HG03108 (cell line): ENCODE measurements at regions not wholly inside any gene's neighbourhood (a gene's known extent, or its start where the extent isn't known, plus 50 kb on each side); places are given as distances from the start of the nearest gene placed in this dataset.
"Not testable (repeated sequence)": the region's sequence is repeated elsewhere in the genome, so short reads cannot be mapped to it uniquely, and the experiment has no call there.

Source experiments
- ATAC-seq: cut with Tn5 transposase; IDR thresholded peaks from one replicate; pipeline ENCODE4 v1.9.1; 2021; ENCODE audit warnings: moderate library complexity; ENCODE audit not compliant: unreplicated experiment

DNA sequence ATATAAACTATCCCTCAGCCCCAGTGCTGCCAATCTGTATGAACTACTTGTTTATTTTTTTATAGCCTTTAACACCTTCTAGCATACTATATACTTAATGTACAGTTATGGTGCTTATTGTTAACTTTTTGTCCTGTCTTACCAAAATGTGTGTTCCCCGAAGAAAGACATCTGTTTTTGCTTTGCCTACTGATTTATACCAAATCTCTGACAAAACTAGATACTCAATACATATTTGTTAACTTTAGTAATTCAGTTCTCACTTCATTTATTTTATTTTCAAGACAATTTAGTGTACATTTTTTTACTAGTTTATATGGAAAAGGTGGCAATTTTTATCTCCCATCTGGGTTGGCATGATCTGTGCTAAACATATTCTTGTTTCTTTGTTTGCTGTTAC, 824.3 kb upstream of the ATXN8OS start:
- ATAC-seq: no peak

DNA sequence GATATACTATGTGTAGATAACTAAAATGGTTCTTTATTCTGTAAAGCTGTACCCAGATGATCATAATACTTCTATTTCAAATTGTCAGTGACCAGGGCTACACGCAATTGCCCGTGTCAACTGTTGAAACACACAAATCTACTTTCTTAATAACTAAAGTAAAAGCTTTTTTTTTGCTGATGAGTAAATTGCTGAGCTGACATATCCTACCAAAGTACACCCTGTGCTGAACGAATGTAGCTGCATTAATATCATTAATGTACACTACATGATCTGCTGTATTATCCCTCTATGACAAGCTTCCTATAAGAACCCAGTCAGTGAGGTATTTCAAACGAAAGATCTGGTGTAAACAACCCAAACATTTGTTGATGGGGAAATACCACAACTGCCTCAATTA, 827.2 kb upstream of the ATXN8OS start:
- ATAC-seq: no peak

DNA sequence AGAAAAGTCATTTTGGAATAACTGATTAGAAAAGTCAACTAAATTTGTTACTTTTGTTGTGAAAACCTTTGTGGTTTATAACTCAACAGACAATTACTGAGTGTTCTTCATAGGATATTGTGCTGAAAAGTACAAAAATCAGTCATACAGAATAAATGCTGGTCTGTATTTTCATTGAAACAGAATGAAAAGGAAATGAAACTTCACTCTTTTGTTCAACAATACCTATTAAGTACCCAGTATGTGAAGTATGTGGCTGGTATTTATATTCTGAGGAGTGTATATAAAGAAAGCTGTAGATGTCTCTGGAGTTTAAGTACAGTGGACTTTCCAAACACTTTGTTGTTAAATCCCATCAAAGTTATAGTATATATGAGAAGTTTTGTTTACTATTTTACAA, 828.4 kb upstream of the ATXN8OS start:
- ATAC-seq: no peak

DNA sequence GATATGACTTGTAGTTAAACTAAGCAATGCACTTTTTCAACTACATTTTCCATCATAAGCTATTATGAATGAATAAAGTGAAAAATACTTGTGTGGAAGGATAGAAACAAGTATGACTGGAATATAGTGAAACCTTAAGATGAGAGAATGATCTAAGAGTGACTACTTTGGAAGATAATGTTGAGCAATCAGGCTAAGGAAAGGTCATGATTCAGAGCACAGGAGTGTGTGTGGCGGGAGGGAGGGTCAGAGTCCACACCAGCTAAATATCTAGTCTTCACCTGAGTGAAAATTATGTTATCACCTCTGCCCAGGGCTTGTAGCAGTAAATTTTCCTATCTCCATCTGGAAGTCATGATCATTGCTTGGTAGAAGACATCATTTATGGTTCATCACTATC, 833.4 kb upstream of the ATXN8OS start:
- no peak for ATAC-seq

DNA sequence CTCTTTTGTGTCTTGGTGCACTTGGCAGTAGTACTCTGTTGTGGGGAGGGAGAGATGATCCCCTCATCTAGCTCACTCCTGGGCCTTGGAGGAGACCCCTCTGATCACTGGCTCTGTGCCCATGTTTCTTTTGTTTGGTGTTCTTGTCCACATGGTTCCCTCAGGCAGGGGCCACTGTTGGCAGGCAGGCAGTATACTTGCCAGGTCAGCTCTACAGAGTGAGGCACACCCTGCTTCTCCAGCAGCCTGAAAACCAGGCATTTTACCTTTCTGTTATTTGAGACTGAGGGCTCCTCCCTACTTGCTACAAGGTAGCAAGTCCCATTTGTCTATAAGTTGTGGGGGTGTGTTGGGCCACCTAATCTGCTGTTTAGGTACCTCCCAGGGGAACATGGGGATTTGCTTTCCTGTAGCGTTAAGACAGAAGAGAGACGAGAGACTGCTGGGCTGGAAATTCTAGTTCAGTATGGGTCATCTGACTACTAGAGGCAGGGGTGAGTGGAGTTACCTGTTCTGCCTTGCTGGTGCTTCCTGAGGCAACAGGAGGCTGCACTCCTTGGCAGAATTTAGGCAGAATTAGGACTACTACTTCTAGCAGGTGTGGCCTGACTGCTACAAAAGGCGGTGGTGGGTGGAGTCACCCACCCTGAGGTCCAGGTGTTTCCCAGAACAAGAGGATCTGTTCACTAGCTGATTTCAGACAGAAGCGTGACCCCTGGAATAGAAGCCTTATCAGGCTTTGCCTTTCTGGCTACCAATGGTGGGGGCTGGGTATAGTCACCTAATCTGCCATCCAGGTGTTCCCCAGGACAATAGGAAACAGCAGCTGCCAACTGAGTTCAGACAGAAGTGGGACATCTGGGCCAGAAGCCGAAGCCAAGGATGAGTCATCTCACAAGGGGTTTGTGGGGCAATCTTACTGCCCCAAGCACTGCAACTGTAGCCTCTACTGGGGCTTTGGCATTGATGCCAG, 843.0 kb upstream of the ATXN8OS start:
- no peak for ATAC-seq

DNA sequence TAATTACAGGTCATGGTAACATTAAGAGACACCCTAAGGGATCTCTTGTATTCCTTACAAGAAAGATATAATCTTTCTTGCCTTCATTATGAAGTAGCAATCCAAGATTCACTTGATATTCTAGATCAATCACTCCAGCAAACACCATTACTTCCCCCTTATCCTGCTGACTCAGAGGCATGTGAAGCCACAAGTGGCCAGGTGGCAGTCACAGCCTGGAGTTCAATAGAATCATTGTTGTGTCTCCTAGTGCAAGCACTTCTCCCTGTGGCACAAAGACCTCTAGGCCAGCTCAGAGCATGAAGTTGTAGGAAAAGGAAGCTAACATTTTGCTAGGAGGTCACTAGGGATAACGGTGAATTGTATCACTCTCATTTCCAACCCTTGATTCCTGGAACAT, 864.3 kb upstream of the ATXN8OS start:
- no peak for ATAC-seq

DNA sequence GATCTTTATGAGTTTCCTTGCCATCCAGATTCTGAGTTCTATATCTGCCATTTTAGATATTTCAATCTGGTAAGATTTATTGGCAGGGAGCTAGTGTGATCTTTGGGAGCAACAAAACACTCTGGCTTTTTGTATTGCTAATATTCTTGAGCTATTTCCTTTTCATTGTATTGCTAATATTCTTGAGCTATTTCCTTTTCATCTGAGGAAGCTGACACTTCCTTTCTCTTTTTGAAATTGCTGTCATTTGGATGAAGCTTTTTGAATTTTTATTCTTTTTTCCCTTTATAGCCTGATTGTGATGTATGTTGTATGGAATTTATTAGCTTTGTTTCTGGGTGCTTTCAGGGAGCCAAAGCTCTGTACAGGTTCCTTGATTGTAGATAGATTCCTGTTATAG, 873.5 kb upstream of the ATXN8OS start:
- no peak for ATAC-seq

DNA sequence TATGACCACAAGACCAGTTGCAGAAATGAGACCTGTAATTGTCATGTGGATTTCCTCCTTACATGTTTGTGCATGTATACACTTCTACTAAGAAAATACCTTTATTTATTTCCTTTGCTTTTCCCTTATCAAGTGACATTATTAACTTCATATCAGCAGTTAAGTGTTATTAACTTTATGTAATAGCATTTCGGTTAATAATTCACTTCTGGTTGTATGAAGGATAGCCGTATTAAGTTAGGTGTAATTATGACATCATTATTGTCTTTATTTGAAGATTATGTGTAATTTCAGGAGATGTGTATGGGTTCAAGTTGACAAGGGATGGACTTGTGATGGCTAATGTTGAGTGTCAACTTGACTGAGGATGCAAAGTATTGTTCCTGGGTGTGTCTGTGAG, 881.2 kb upstream of the ATXN8OS start:
- no peak for ATAC-seq

DNA sequence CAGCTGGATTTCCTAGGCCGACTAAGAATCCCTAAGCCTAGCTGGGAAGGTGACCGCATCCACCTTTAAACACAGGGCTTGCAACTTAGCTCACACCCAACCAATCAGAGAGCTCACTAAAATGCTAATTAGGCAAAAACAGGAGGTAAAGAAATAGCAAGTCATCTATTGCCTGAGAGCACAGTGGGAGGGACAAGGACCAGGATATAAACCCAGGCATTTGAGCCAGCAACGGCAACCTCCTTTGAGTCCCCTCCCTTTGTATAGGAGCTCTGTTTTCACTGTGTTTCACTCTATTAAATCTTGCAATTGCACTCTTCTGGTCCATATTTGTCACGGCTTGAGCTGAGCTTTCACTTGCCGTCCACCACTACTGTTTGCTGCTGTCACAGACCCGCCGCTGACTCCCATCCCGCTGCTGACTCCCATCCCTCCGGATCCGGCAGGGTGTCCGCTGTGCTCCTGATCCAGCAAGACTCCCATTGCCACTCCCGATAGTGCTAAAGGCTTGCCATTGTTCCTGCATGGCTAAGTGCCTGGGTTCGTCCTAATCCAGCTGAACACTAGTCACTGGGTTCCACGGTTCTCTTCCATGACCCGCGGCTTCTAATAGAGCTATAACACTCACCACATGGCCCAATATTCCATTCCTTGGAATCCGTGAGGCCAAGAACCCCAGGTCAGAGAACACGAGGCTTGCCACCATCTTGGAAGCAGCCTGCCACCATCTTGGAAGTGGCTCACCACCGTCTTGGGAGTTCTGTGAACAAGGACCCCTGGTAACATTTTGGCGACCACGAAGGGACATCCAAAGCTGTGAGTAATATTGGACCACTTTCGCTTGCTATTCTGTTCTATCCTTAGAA, 885.8 kb upstream of the ATXN8OS start:
- not testable (repeated sequence) for ATAC-seq

DNA sequence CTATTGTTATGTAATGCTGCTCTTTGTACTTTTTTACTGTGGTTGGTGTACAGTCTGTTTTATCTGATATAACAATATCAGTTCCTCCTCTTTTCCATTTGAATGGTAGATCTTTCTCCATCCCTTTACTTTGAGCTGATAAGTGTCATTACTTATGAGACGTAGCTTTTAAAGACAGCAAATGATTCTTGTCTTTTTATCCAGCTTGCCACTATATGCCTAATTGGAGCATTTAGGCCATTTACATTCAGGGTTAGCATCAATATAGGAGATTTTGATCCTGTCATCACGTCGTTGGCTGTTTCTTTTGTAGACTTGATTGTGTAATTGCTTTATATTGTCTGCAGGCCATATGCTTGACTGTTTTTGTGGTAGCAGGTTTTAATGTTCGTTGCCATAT, 894.2 kb upstream of the ATXN8OS start:
- no peak for ATAC-seq

DNA sequence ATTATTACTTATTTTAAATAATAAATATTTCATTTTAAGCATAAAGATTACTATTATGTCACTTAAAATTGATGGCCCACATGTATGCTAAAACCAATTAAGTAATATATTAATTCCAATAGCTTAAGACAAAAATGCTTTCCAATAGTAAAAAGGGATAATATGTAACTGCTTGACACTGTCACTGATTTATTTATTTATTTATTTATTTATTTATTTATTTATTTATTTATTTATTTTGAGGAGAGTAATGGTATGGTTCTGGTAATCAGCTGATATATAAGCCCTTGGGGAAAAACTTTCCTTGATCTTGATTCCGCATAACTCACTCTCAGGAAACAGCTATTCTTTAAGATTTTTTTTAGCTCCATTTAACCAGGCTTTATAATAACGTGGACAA, 903.0 kb upstream of the ATXN8OS start:
- ATAC-seq: no peak

DNA sequence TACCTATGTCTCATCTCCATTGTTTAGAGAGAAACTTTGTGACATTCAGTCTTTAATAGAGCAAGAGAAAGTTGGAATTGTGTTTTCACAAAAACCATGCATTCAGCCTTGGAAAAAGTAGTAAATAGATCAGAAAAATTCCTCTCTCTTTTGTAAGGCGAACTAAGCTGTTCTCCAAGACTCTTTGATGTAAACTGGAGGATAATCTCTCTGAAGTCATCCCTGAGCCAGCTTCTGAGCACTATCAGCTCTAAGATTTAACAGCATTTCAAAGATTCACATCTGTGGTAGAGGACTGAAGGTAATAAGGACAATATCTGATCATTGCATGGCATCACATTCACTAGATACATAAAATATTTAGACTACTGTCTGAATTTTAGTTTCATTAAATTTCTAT, 904.6 kb upstream of the ATXN8OS start:
- no peak for ATAC-seq

DNA sequence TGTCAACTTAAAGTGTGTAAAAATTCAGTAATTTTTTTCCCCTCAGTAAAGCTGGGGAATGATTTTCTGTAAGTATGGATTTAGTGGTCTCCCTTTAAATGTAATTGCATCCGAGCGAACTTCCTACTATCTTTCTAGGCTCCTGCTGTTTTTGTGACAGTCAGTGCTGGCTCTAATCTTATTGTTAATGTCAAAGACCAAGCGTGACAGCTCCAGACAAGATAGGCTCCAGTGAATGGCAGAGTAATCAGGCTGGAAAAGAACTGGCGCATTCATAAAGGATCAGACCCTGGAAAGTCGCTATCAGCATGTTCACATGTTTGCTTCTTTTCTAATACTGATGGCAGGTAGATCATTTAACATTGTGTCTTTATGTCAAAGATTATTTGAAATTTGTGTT, 908.0 kb upstream of the ATXN8OS start:
- no peak for ATAC-seq

DNA sequence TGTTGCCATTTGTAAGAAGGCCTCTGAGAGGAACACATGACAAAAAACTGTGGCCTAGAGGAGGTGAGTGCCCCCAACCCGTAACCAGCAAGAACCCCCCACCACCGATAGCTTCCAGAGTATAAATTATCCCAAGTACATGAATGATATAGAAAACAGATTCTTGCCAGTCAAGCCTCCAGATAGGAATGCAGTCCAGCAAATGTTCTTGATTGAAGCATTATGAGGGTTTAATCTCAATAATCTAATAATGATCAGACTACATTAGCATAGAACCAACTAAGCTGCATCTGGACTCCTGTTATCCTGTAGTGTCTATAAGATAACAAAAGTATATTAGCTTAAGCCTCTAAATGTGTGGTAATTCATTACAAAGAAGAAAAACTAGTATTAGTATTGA, 908.9 kb upstream of the ATXN8OS start:
- ATAC-seq: no peak

DNA sequence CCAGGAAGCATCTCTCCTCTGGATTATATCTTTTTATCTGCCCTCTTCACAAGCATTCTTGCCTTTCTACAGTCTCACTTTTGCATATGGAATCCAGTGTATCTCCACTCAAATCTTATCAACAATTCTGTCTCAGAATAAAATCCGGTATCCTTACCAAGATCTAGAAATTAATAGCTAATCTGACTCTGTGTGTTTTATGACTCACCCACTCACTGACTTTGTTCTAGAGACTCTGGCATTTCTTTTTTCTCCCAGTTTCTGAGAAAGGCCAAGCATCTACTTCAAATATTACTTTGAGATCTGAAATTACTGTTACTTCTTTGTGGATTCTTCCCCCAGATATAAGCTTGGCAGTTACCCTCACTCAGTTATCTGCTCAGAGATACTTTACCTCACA, 913.5 kb upstream of the ATXN8OS start:
- no peak for ATAC-seq

DNA sequence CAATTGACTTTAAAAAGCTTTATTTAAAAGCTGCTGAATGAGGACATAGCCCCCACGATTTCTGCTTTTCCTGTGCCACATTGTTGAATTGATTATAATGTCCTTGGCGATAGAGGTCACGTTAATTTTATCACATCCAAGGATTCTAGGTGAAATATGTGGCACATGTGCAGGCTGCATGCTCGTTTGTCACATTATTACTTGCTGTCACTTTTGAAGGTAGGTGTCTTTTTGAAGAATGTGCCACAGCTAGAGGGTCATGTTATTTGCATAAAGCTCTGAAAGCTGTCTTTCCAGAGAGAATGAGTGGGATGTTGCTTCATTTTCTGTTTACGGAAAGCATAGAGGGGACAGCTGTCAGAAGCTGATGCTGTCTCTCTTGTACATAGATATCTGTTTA, 927.6 kb upstream of the ATXN8OS start:
- ATAC-seq: no peak

DNA sequence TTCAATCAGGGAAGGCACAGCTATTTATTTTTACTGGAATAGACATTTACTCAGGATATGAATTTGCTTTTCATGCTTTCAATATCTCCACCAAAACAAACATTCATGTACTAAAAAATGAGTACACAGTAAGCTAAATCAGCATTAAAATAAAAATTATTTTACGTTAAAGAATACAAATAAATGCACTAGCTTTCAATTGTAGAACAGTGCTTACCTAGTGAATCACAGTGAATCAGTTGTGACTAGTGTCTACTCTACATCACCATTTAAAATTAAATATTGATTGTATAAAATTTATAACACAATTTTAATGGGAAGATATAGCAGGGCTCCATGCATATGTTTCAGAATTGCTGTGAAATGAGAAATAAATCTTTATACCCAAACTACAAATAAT, 929.6 kb upstream of the ATXN8OS start:
- ATAC-seq: no peak

DNA sequence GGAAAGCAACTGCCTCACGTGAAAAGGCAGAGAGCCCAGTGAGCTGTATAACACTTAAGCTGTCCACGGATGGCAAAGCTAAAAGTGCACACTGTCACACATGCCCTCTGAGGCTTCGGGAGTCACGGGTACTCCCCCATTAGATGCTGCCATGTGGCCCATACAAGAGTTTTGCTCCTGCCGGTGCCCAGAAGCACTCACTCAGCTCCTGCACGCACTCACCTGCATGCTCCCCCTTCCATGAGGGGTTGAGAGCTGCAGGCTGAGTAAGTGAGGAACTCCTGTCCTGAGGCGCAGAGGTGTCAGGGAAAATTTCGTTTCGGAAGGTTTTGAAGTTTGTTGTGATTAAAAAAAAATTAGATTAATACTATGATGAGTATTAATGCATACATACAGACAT, 939.2 kb upstream of the ATXN8OS start:
- no peak for ATAC-seq

DNA sequence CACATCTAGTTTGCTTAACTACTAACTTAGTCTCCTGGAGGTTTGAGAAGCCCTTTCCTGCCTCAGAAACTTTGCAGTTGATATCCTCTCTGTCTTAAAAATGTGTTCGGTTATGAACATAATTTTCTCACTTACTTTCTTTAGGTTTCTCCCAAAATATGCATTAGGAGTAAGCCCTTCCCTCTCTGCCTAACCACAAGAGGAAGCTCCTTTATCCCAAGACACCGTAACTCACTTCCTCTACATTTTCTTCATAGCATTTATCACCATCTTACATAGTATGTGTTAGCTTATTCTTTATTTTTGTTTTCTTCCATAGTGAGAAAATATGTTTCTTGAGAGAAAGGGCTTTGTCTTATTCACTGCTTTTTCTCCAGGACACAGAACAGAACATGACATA, 952.5 kb upstream of the ATXN8OS start:
- ATAC-seq: no peak

DNA sequence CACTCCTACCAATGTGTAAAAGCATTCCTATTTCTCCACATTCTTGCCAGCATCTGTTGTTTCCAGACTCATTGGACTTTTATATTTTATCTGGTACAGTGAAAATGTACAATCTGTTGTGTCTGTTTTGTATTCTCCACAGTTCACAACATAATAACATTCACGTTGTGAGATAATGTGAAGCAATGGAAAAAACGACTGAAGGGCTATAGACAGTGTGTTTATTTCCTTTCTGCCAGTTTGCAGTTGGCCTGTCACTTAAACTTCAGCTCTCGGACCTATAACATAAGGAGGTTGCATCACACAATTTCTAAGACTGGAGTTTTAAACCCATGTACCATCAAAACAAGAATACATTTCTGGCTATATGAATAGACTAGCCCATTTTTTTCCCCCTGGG, 965.5 kb upstream of the ATXN8OS start:
- no peak for ATAC-seq

DNA sequence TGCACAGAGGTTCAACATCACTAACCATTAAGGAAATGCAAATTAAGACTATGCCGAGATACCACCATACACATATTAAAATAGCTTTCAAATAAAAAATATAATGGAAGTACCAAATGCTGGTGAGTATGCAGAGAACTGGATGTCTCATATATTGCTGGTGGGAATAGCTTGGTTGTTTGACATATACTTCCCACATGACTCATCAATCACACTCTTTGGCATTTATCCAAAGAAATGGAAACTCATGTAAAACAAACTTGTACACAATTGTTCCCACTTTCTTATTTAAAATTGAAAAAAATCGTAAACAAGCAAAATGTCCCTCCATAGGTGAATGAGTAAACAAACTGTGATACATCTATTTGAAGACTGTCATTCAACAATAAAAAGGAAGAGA, 982.6 kb upstream of the ATXN8OS start:
- ATAC-seq: no peak

DNA sequence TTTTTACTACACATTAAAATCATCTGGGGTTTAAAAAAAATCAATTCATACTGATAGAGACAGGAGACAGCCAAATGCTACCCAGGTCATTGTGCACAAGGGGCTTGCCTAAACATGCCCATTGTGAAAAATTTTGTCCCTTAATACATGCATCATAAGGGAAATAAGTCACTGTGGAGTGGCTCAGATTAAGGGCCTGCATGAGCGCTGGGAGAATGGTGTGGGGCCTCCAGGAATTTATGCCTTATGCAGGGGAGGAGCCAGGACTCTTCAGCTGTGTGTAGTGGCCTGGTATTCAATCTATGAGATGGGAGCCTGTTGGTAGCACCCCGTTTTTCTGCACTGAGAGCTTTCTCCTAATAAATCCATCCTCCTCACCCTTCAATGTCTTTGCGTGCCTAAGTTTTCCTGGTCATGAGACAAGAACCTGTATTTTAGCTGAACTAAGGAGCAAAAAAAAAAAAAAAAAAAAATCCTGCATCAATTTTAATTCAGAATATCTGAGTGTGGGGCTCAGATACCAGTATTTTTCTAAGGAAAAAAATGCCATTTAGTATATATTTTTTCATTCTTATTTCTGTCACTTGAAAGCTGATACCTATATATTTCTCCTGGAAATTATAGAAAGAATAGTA, 997.6 kb upstream of the ATXN8OS start:
- ATAC-seq: no peak
